Fibroblast of lung (primary cell): ENCODE measurements at regions not wholly inside any gene's neighbourhood (a gene's known extent, or its start where the extent isn't known, plus 50 kb on each side); places are given as distances from the start of the nearest gene placed in this dataset.

Source experiments
- DNase-seq, 2 donors: peaks; one replicate each; pipeline versions ENCODE4 v3.0.0 to v3.0.0-alpha.2; 2010; ENCODE audit warnings: low read depth in 2 of 2
- H2AFZ ChIP-seq: 2 replicates; pipeline ENCODE4 v1.5.1; 2012; ENCODE audit warnings: low read length, control low read depth, inconsistent platforms
- H3K27ac ChIP-seq: 2 replicates; pipeline ENCODE4 v1.5.1; 2011; ENCODE audit warnings: low read length, control low read depth; ENCODE audit not compliant: insufficient read depth
- H3K27me3 ChIP-seq: 2 replicates; pipeline ENCODE4 v1.5.1; 2011; ENCODE audit warnings: mild to moderate bottlenecking, low read length; ENCODE audit not compliant: control insufficient read depth, insufficient read depth
- H3K36me3 ChIP-seq: 2 replicates; pipeline ENCODE4 v1.5.1; 2011; ENCODE audit warnings: low read length; ENCODE audit not compliant: control insufficient read depth, insufficient read depth
- H3K4me1 ChIP-seq: 2 replicates; pipeline ENCODE4 v1.5.1; 2011; ENCODE audit warnings: low read length; ENCODE audit not compliant: control insufficient read depth, insufficient read depth; ENCODE audit errors: extremely low read depth
- H3K4me2 ChIP-seq: 2 replicates; pipeline ENCODE4 v1.5.1; 2011; ENCODE audit warnings: low read length, control low read depth; ENCODE audit not compliant: insufficient read depth; ENCODE audit errors: extremely low read depth
- H3K4me3 ChIP-seq, 4 experiments: fragments of 200-600 bp in 1 of 4; sonication (generic) in 1 of 4; replicated peaks in 1 of 4; 2 replicates each; pipeline ENCODE4 v1.5.1; 2011 to 2016; ENCODE audit warnings: low read length in 4 of 4, low read depth in 3 of 4, mild to moderate bottlenecking in 3 of 4, control low read depth in 2 of 4, inconsistent platforms in 1 of 4, mixed read lengths in 1 of 4; ENCODE audit not compliant: insufficient read depth in 1 of 4; ENCODE audit errors: control extremely low read depth in 1 of 4
- H3K79me2 ChIP-seq: 2 replicates; pipeline ENCODE4 v1.5.1; 2012; ENCODE audit warnings: mild to moderate bottlenecking, low read length, inconsistent platforms; ENCODE audit not compliant: control insufficient read depth, insufficient read depth
- H3K9ac ChIP-seq: 2 replicates; pipeline ENCODE4 v1.5.1; 2011; ENCODE audit warnings: mild to moderate bottlenecking, low read length, control low read depth; ENCODE audit not compliant: insufficient read depth
- H3K9me3 ChIP-seq: 2 replicates; pipeline ENCODE4 v1.5.1; 2012; ENCODE audit warnings: low read depth, low read length; ENCODE audit not compliant: control insufficient read depth, insufficient read depth
- H4K20me1 ChIP-seq: 2 replicates; pipeline ENCODE4 v1.5.1; 2011; ENCODE audit warnings: low read length; ENCODE audit not compliant: control insufficient read depth, insufficient read depth; ENCODE audit errors: extremely low read depth
- EZH2 ChIP-seq: IDR thresholded peaks from 2 replicates; pipeline ENCODE4 v1.5.1; 2012; ENCODE audit warnings: low read length, control low read depth, mild to moderate bottlenecking; ENCODE audit errors: missing control alignments
- TF ChIP-seq, protein P1 (sequence below), 2 donors: IDR thresholded peaks in 1 of 2; conservative IDR thresholded peaks in 1 of 2; 1 replicate in 1 of 2; 2 replicates in 1 of 2; pipeline ENCODE4 v1.5.1; 2011 to 2012; ENCODE audit warnings: low read length in 2 of 2, control low read depth in 1 of 2, inconsistent platforms in 1 of 2, low read depth in 1 of 2, mild to moderate bottlenecking in 1 of 2

DNA sequence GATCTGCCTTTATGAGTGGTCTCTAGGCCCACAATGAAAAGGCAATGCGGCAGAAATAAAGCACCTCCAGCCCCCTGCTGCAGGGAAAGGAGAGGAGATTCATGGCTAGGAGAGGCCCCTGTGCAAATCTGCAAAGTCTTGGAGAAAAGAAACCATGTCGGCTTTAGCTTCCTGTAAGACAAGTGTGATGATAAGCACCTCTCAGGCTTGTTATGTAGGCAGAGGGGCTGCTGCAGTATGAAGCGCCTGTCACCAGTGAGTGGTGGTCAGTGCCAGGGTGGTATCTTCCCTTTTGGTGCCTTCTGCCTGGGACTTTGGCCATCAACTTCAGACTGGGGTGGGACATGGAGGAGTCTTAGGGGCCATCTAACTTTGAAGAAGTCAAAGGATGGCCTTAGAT is 59.2 kb upstream of the ARHGEF3 start:
- no peak for DNase-seq
- H3K27ac ChIP-seq, result no peak overlapping the region
- no peaks in the 10 kb centered on the region for H3K27me3 ChIP-seq
- H3K4me1 ChIP-seq, result no peaks in the 10 kb centered on the region
- TF ChIP-seq, protein P1, sequence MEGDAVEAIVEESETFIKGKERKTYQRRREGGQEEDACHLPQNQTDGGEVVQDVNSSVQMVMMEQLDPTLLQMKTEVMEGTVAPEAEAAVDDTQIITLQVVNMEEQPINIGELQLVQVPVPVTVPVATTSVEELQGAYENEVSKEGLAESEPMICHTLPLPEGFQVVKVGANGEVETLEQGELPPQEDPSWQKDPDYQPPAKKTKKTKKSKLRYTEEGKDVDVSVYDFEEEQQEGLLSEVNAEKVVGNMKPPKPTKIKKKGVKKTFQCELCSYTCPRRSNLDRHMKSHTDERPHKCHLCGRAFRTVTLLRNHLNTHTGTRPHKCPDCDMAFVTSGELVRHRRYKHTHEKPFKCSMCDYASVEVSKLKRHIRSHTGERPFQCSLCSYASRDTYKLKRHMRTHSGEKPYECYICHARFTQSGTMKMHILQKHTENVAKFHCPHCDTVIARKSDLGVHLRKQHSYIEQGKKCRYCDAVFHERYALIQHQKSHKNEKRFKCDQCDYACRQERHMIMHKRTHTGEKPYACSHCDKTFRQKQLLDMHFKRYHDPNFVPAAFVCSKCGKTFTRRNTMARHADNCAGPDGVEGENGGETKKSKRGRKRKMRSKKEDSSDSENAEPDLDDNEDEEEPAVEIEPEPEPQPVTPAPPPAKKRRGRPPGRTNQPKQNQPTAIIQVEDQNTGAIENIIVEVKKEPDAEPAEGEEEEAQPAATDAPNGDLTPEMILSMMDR (conservative IDR thresholded peaks at IDR 0.05 in 1 of 2, IDR thresholded peaks at IDR 0.05 in 1 of 2; ENCODE audit: low read depth in 1 of 2, low read length in 2 of 2), result no peak
- no peak for TF ChIP-seq EZH2
- no peaks in the 10 kb centered on the region for H4K20me1 ChIP-seq
- H3K9ac ChIP-seq, result no peak overlapping the region
- no peak overlapping the region for H2AFZ ChIP-seq
- no peak overlapping the region for H3K4me2 ChIP-seq
- no peak overlapping the region for H3K4me3 ChIP-seq
- no peaks in the 10 kb centered on the region for H3K36me3 ChIP-seq
- no peaks in the 10 kb centered on the region for H3K79me2 ChIP-seq
- no peaks in the 10 kb centered on the region for H3K9me3 ChIP-seq

DNA sequence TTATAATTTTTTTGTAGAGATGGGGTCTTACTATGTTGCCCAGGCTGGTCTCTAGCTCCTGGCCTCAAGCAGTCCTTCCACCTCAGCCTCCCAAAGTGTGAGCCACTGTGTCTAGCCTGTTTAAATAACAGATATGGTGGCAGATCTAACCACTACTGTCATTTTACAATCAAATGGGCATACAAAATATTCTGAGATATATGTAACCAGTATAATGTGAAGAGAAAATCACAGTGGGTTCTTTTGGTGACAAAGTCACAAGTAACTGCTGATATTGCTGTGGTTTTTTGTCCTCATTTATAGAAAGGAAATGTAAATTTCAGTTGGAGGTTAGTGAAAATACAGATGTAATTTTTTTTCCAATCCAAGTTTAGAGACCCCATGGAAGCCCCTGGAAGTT is 58.6 kb upstream of the ARHGEF3 start:
- TF ChIP-seq, protein P1 (conservative IDR thresholded peaks at IDR 0.05 in 1 of 2, IDR thresholded peaks at IDR 0.05 in 1 of 2; ENCODE audit: low read depth in 1 of 2, low read length in 2 of 2), result no peak
- TF ChIP-seq EZH2, result no peak
- no peaks in the 10 kb centered on the region for H3K9me3 ChIP-seq
- H2AFZ ChIP-seq, result no peak overlapping the region

DNA sequence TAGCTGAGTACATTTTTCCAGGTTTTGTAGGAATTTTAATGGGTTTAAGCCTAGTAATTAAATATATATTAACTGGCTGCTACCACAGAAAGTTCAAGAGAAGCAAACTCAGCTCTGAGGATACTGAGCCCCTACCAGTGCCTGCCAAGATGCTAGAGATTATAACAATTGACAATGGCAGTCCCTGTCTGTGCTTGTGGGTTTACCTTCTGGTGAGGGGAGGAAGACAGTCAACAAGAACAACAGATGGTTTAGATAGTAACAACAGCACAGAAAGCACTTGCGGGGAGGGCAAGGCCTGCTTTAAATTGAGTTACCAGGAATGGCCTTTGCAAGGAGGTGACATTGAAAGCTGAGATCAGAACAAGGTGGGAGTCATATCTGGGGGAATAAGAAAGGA is 56.6 kb upstream of the ARHGEF3 start:
- Histone ChIP-seq H3K9ac (no peak overlapping the region), H3K27me3 (no peaks in the 10 kb centered on the region), H3K79me2 (no peaks in the 10 kb centered on the region), H3K27ac (no peak overlapping the region), H4K20me1 (no peaks in the 10 kb centered on the region), H3K4me1 (no peaks in the 10 kb centered on the region), H3K9me3 (no peaks in the 10 kb centered on the region), H2AFZ (no peak overlapping the region), H3K36me3 (no peaks in the 10 kb centered on the region), H3K4me3 (no peak overlapping the region), H3K4me2 (no peak overlapping the region)
- no peak for DNase-seq
- TF ChIP-seq EZH2, result no peak
- TF ChIP-seq, protein P1 (conservative IDR thresholded peaks at IDR 0.05 in 1 of 2, IDR thresholded peaks at IDR 0.05 in 1 of 2; ENCODE audit: low read depth in 1 of 2, low read length in 2 of 2), result no peak

More for the DNA sequence above, 58.6 kb upstream of the ARHGEF3 start:
- Histone ChIP-seq H4K20me1 (no peaks in the 10 kb centered on the region), H3K36me3 (no peaks in the 10 kb centered on the region), H3K27me3 (no peaks in the 10 kb centered on the region), H3K4me2 (no peak overlapping the region), H3K4me1 (no peaks in the 10 kb centered on the region), H3K79me2 (no peaks in the 10 kb centered on the region), H3K4me3 (no peak overlapping the region), H3K27ac (no peak overlapping the region), H3K9ac (no peak overlapping the region)
- no peak for DNase-seq
